GM19468 (cell line): ENCODE measurements at regions not wholly inside any gene's neighbourhood (a gene's known extent, or its start where the extent isn't known, plus 50 kb on each side); places are given as distances from the start of the nearest gene placed in this dataset.

Experiments
- ATAC-seq: cut with Tn5 transposase; IDR thresholded peaks from one replicate; pipeline ENCODE4 v1.9.1; 2021; ENCODE audit warnings: mild to moderate bottlenecking, moderate library complexity, moderate number of reproducible peaks; ENCODE audit not compliant: unreplicated experiment; ENCODE audit errors: extremely low read depth

- no peak for ATAC-seq
These were observed 123.6 kb upstream of the JUN start for GRCh38 chr1:58907398-58907797.

- ATAC-seq: no peak
These were observed 125.0 kb upstream of the JUN start for GRCh38 chr1:58908561-58909560.

- ATAC-seq: no peak
These were observed 126.3 kb upstream of the JUN start for GRCh38 chr1:58909914-58910681.

GRCh38 chr1:58911841-58912499 is 128.1 kb upstream of the JUN start:
- no peak for ATAC-seq

GRCh38 chr1:58914925-58915324 is 131.1 kb upstream of the JUN start:
- no peak for ATAC-seq

GRCh38 chr1:58917436-58917835 is 133.6 kb upstream of the JUN start:
- ATAC-seq: no peak

- ATAC-seq: no peak
These were observed 135.5 kb upstream of the JUN start for GRCh38 chr1:58919226-58919958.

- no peak for ATAC-seq
These were observed 136.1 kb upstream of the JUN start for GRCh38 chr1:58919959-58920321.

GRCh38 chr1:58921342-58921741 is 137.5 kb upstream of the JUN start:
- ATAC-seq: no peak

GRCh38 chr1:58921751-58922150 is 137.9 kb upstream of the JUN start:
- no peak for ATAC-seq

GRCh38 chr1:58922302-58923089 is 138.6 kb upstream of the JUN start:
- peak; percentile 86 for ATAC-seq

- no peak for ATAC-seq
These were observed 139.2 kb upstream of the JUN start for GRCh38 chr1:58923090-58923470.

- no peak for ATAC-seq
These were observed 140.2 kb upstream of the JUN start for GRCh38 chr1:58924016-58924565.

GRCh38 chr1:58924821-58925220 is 141.0 kb upstream of the JUN start:
- ATAC-seq: no peak

GRCh38 chr1:58925247-58925646 is 141.4 kb upstream of the JUN start:
- no peak for ATAC-seq

- ATAC-seq: no peak
These were observed 142.3 kb upstream of the JUN start for GRCh38 chr1:58926152-58926551.

- no peak for ATAC-seq
These were observed 143.3 kb upstream of the JUN start for GRCh38 chr1:58927041-58927721.

- no peak for ATAC-seq
These were observed 143.9 kb upstream of the JUN start for GRCh38 chr1:58927722-58928085.

- ATAC-seq: no peak
These were observed 144.7 kb upstream of the JUN start for GRCh38 chr1:58928514-58928913.
